CD4-positive, alpha-beta T cell treated with Interleukin-4 for 1 hour (primary cell): ENCODE measurements at regions not wholly inside any gene's neighbourhood (a gene's known extent, or its start where the extent isn't known, plus 50 kb on each side); places are given as distances from the start of the nearest gene placed in this dataset.
"Not testable (repeated sequence)": the region's sequence is repeated elsewhere in the genome, so short reads cannot be mapped to it uniquely, and the experiment has no call there.

Experiments used
- DNase-seq, 2 donors: peaks; one replicate each; pipeline ENCODE4 v3.0.0-alpha.2; 2020 to 2022

GRCh38 chr17:69672924-69673323, 258.4 kb downstream of the MAP2K6 start:
- DNase-seq = no peak

- no peak for DNase-seq
Measured at GRCh38 chr17:69677130-69677529, 262.6 kb downstream of the MAP2K6 start.

GRCh38 chr17:69678206-69678605, 263.7 kb downstream of the MAP2K6 start:
- no peak for DNase-seq

- no peak for DNase-seq
Measured at GRCh38 chr17:69679829-69680228, 265.3 kb downstream of the MAP2K6 start.

GRCh38 chr17:69684251-69684650, 269.8 kb downstream of the MAP2K6 start:
- no peak for DNase-seq

GRCh38 chr17:69685150-69685549, 270.7 kb downstream of the MAP2K6 start:
- DNase-seq = not testable (repeated sequence)

GRCh38 chr17:69690531-69690930, 276.0 kb downstream of the MAP2K6 start:
- no peak for DNase-seq

GRCh38 chr17:69692171-69692570, 277.7 kb downstream of the MAP2K6 start:
- no peak for DNase-seq

GRCh38 chr17:69695646-69696045, 281.1 kb downstream of the MAP2K6 start:
- DNase-seq = no peak

- DNase-seq = no peak
Measured at GRCh38 chr17:69696650-69697049, 282.2 kb downstream of the MAP2K6 start.

GRCh38 chr17:69698352-69698751, 283.9 kb downstream of the MAP2K6 start:
- not testable (repeated sequence) for DNase-seq

- no peak for DNase-seq
Measured at GRCh38 chr17:69702078-69702477, 287.6 kb downstream of the MAP2K6 start.

GRCh38 chr17:69703751-69704150, 289.3 kb downstream of the MAP2K6 start:
- DNase-seq = no peak

- DNase-seq = no peak
Measured at GRCh38 chr17:69704935-69705334, 290.4 kb downstream of the MAP2K6 start.

- no peak for DNase-seq
Measured at GRCh38 chr17:69706127-69706526, 291.6 kb downstream of the MAP2K6 start.

GRCh38 chr17:69709441-69709840, 294.9 kb downstream of the MAP2K6 start:
- no peak for DNase-seq

GRCh38 chr17:69710926-69711325, 296.4 kb downstream of the MAP2K6 start:
- no peak for DNase-seq

- no peak for DNase-seq
Measured at GRCh38 chr17:69711541-69711940, 297.0 kb downstream of the MAP2K6 start.

- DNase-seq = no peak
Measured at GRCh38 chr17:69712801-69713311, 298.4 kb downstream of the MAP2K6 start.

GRCh38 chr17:69713815-69714214, 299.3 kb downstream of the MAP2K6 start:
- no peak for DNase-seq

GRCh38 chr17:69714669-69715068, 300.2 kb downstream of the MAP2K6 start:
- DNase-seq = no peak

GRCh38 chr17:69715656-69716055, 301.2 kb downstream of the MAP2K6 start:
- DNase-seq = no peak

GRCh38 chr17:69716556-69716955, 302.1 kb downstream of the MAP2K6 start:
- DNase-seq = no peak

- DNase-seq = no peak
Measured at GRCh38 chr17:69717214-69717613, 302.7 kb downstream of the MAP2K6 start.

- no peak for DNase-seq
Measured at GRCh38 chr17:69717819-69718218, 303.3 kb downstream of the MAP2K6 start.
